ENCODE measurements at regions not wholly inside any gene's neighbourhood (a gene's known extent, or its start where the extent isn't known, plus 50 kb on each side); places are given as distances from the start of the nearest gene placed in this dataset.

GRCh38 chr5:68652534-68652965 is 437.0 kb downstream of the PIK3R1 start:
- in situ Hi-C loops (cut with MboI; ENCODE audit: low pct_ligation_motif_present in 1 of 4, low pct_unique_long_range_greater_than_20kb in 1 of 4, low sequenced_read_pairs in 3 of 4) = loop anchor here in 1 of 4 donors (25.0 kb wide), 1 partner anchor 310 kb away; no protein-coding TSS in a partner anchor
- no peak for DNase-seq
- H3K4me3 ChIP-seq = no peak overlapping the region
- WGBS, 2 donors (ENCODE audit: low coverage in 1 of 2) = 45 to 55% methylated on average over 2 to 3 of the region's 3 CpGs
- peaks cover 3 to 18% (median 12%) of the 10 kb centered on the region in 4 donors for H3K4me1 ChIP-seq
- intact Hi-C loops (cut with DNase I; ENCODE audit: low total_unique reads) = loop anchor here (10.0 kb wide), 1 partner anchor 582 kb away; the partner anchor contains the start of gene CDK7
- no peak overlapping the region for H3K27ac ChIP-seq
- no peaks in the 10 kb centered on the region for H3K36me3 ChIP-seq
- H3K27me3 ChIP-seq = no peaks in the 10 kb centered on the region
- no peak for TF ChIP-seq POLR2A (IDR thresholded peaks at IDR 0.05)
- no peak for TF ChIP-seq EP300 (IDR thresholded peaks at IDR 0.05; ENCODE audit: low read depth)
- TF ChIP-seq, protein P1, sequence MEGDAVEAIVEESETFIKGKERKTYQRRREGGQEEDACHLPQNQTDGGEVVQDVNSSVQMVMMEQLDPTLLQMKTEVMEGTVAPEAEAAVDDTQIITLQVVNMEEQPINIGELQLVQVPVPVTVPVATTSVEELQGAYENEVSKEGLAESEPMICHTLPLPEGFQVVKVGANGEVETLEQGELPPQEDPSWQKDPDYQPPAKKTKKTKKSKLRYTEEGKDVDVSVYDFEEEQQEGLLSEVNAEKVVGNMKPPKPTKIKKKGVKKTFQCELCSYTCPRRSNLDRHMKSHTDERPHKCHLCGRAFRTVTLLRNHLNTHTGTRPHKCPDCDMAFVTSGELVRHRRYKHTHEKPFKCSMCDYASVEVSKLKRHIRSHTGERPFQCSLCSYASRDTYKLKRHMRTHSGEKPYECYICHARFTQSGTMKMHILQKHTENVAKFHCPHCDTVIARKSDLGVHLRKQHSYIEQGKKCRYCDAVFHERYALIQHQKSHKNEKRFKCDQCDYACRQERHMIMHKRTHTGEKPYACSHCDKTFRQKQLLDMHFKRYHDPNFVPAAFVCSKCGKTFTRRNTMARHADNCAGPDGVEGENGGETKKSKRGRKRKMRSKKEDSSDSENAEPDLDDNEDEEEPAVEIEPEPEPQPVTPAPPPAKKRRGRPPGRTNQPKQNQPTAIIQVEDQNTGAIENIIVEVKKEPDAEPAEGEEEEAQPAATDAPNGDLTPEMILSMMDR (IDR thresholded peaks at IDR 0.05) = no peak
- peak in 1 of 3 donors; percentile 21 for TF ChIP-seq POLR2AphosphoS5 (IDR thresholded peaks at IDR 0.05)
- no peaks in the 10 kb centered on the region for H3K9me3 ChIP-seq

GRCh38 chr5:68653471-68653870 is 437.9 kb downstream of the PIK3R1 start:
- Histone ChIP-seq H3K9me3 (no peaks in the 10 kb centered on the region), H3K4me3 (no peak overlapping the region), H3K27ac (no peak overlapping the region), H3K27me3 (no peaks in the 10 kb centered on the region), H3K36me3 (no peaks in the 10 kb centered on the region), H3K4me1 (peaks cover 3 to 18% (median 12%) of the 10 kb centered on the region in 4 donors)
- in situ Hi-C loops (cut with MboI; ENCODE audit: low pct_ligation_motif_present in 1 of 4, low pct_unique_long_range_greater_than_20kb in 1 of 4, low sequenced_read_pairs in 3 of 4) (loop anchor here in 1 of 4 donors (25.0 kb wide), 1 partner anchor 309 kb away; no protein-coding TSS in a partner anchor), intact Hi-C loops (cut with DNase I; ENCODE audit: low total_unique reads) (loop anchor here (10.0 kb wide), 1 partner anchor 581 kb away; the partner anchor contains the start of gene CDK7)
- TF ChIP-seq POLR2AphosphoS5 (IDR thresholded peaks at IDR 0.05) (no peak), POLR2A (IDR thresholded peaks at IDR 0.05) (no peak), EP300 (IDR thresholded peaks at IDR 0.05; ENCODE audit: low read depth) (no peak)
- TF ChIP-seq, protein P1 (IDR thresholded peaks at IDR 0.05) = no peak
- DNase-seq = no peak

- peaks cover 3 to 8% (median 6%) of the 10 kb centered on the region in 4 donors for H3K4me1 ChIP-seq
- TF ChIP-seq, protein P1 (IDR thresholded peaks at IDR 0.05) = no peak
- H3K9me3 ChIP-seq = no peaks in the 10 kb centered on the region
- no peak for DNase-seq
- no peaks in the 10 kb centered on the region for H3K27me3 ChIP-seq
- intact Hi-C loops (cut with DNase I; ENCODE audit: low total_unique reads) (loop anchor here (10.0 kb wide), 1 partner anchor 577 kb away; the partner anchor contains the start of gene CDK7), in situ Hi-C loops (cut with MboI; ENCODE audit: low pct_ligation_motif_present in 1 of 4, low pct_unique_long_range_greater_than_20kb in 1 of 4, low sequenced_read_pairs in 3 of 4) (loop anchor here in 1 of 4 donors (25.0 kb wide), 1 partner anchor 305 kb away; no protein-coding TSS in a partner anchor)
- H3K27ac ChIP-seq = no peak overlapping the region
- H3K4me3 ChIP-seq = no peak overlapping the region
- H3K36me3 ChIP-seq = no peaks in the 10 kb centered on the region
- WGBS, 2 donors (ENCODE audit: low coverage in 1 of 2) = 51 to 75% methylated on average over 3 to 5 of the region's 5 CpGs
Measured at GRCh38 chr5:68657055-68657961, 436.5 kb upstream of the SLC30A5 start.

DNA sequence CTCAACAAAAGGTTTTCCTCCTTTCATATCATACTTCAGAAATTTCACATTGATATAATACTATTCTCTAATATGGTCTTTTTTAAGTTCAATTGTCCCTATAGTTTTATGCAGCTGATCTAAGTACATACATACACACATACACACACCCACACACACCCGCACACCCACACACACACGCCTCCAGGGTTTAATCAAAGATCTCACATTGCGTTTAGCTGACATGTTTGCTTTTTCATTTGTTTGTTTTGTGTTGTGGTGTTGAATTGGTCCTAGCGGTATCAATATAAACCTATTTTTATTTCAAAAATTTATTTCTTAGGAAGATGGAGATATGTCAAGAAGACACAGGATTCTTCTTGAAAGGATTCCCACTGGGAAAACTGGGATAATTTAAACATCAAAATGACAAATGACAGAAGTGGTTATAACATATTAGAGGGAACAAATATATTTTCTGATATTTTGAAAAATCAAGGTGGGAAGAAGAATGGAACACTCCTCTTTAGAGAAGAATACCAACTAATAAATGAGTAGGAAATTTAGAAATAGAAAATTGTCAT is 434.9 kb upstream of the SLC30A5 start:
- WGBS, 2 donors (ENCODE audit: low coverage in 1 of 2) = 68 to 76% methylated on average over 4 of the region's 4 CpGs
- no peaks in the 10 kb centered on the region for H3K4me1 ChIP-seq
- TF ChIP-seq, protein P1 (IDR thresholded peaks at IDR 0.05) = no peak
- TF ChIP-seq POLR2AphosphoS5 (IDR thresholded peaks at IDR 0.05) (no peak), EP300 (IDR thresholded peaks at IDR 0.05; ENCODE audit: low read depth) (no peak), POLR2A (IDR thresholded peaks at IDR 0.05) (no peak)
- in situ Hi-C loops (cut with MboI; ENCODE audit: low pct_ligation_motif_present in 1 of 4, low pct_unique_long_range_greater_than_20kb in 1 of 4, low sequenced_read_pairs in 3 of 4) = loop anchor here in 1 of 4 donors (25.0 kb wide), 1 partner anchor 303 kb away; no protein-coding TSS in a partner anchor
- intact Hi-C loops (cut with DNase I; ENCODE audit: low total_unique reads) = loop anchor here (10.0 kb wide), 1 partner anchor 576 kb away; the partner anchor contains the start of gene CDK7
- H3K4me3 ChIP-seq = no peak overlapping the region
- no peaks in the 10 kb centered on the region for H3K27me3 ChIP-seq
- DNase-seq = no peak
- no peaks in the 10 kb centered on the region for H3K9me3 ChIP-seq
- no peak overlapping the region for H3K27ac ChIP-seq
- H3K36me3 ChIP-seq = no peaks in the 10 kb centered on the region

Data from transverse colon (tissue), 4 donors.